Activated naive CD4-positive, alpha-beta T cell treated with anti-CD3 and anti-CD28 coated beads, Interleukin-2, amount 50 U/mL, for 72 hours (primary cell): ENCODE measurements at regions not wholly inside any gene's neighbourhood (a gene's known extent, or its start where the extent isn't known, plus 50 kb on each side); places are given as distances from the start of the nearest gene placed in this dataset.

Experiments
- ATAC-seq, 2 donors: fragments of 150-1000 bp; cut with Tn5 transposase; 2 replicates each; pipeline ENCODE4 v1.10.0; 2021; ENCODE audit warnings: mild to moderate bottlenecking in 2 of 2, moderate library complexity in 2 of 2
- DNase-seq, 2 donors: peaks; one replicate each; pipeline ENCODE4 v3.0.0; 2021 to 2022; ENCODE audit warnings: low spot score in 2 of 2
- H3K27ac Mint-ChIP-seq, 2 donors: one replicate each; pipeline ENCODE4 v1.8.0; 2022; ENCODE audit warnings: mild to moderate bottlenecking in 2 of 2, mixed read lengths in 2 of 2
- H3K36me3 Mint-ChIP-seq, 2 donors: one replicate each; pipeline ENCODE4 v1.8.0; 2022; ENCODE audit warnings: mixed read lengths in 2 of 2
- H3K9me3 Mint-ChIP-seq, 2 donors: one replicate each; pipeline ENCODE4 v1.8.0; 2022; ENCODE audit warnings: mixed read lengths in 2 of 2

DNA sequence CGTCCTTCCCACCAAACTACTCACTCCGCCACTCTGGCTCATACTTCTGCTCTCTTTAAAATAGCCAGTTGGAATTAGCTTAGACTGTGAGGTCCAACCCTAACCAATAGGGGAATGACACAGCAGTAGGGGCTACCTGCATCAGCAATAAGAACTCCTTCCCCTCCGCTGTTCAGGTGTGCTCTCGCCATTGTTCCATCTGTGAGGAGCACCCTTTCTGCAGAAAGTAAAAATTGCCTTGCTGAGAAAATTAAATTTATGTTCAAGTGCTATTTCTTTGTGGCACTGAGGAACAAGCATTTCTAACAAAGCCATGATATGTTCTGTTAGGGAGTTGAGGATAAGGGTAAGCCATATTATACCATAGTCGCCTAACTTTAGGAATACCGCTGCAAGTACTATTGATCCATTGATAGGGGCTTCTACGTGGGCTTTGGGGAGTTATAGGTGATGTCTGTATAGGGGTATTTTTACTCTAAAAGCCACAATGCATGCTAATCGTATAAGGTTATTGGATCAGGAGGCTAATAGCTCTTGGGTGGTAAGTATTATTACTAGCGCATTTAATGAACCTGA is 1269.5 kb downstream of the TYW1 start:
- no peak for ATAC-seq
- peaks cover 31% of the 10 kb centered on the region in 2 donors for H3K9me3 Mint-ChIP-seq
- H3K27ac Mint-ChIP-seq: no peak overlapping the region
- peaks cover 7 to 20% of the 10 kb centered on the region in 2 donors for H3K36me3 Mint-ChIP-seq
- no peak for DNase-seq

GRCh38 chr7:68267486-68267885 is 1270.9 kb downstream of the TYW1 start:
- H3K27ac Mint-ChIP-seq: no peak overlapping the region
- H3K36me3 Mint-ChIP-seq: peaks cover 7 to 20% of the 10 kb centered on the region in 2 donors
- peaks cover 27% of the 10 kb centered on the region in 2 donors for H3K9me3 Mint-ChIP-seq
- DNase-seq: no peak
- ATAC-seq: no peak

GRCh38 chr7:68269405-68269804 is 1272.8 kb downstream of the TYW1 start:
- ATAC-seq (no peak), DNase-seq (no peak)
- H3K36me3 Mint-ChIP-seq: peaks cover 5 to 11% of the 10 kb centered on the region in 2 donors
- H3K27ac Mint-ChIP-seq: no peak overlapping the region
- H3K9me3 Mint-ChIP-seq: peaks cover 19% of the 10 kb centered on the region in 2 donors

GRCh38 chr7:68272507-68272906 is 1275.9 kb downstream of the TYW1 start:
- H3K36me3 Mint-ChIP-seq: no peaks in the 10 kb centered on the region
- H3K9me3 Mint-ChIP-seq: peaks cover 4 to 8% of the 10 kb centered on the region in 2 donors
- ATAC-seq (no peak), DNase-seq (no peak)
- H3K27ac Mint-ChIP-seq: no peak overlapping the region

GRCh38 chr7:68276725-68277124 is 1280.1 kb downstream of the TYW1 start:
- ATAC-seq (no peak), DNase-seq (no peak)
- peaks cover 0 to 9% of the 10 kb centered on the region in 2 donors for H3K36me3 Mint-ChIP-seq
- peaks cover 0 to 8% of the 10 kb centered on the region in 2 donors for H3K9me3 Mint-ChIP-seq
- no peak overlapping the region for H3K27ac Mint-ChIP-seq

DNA sequence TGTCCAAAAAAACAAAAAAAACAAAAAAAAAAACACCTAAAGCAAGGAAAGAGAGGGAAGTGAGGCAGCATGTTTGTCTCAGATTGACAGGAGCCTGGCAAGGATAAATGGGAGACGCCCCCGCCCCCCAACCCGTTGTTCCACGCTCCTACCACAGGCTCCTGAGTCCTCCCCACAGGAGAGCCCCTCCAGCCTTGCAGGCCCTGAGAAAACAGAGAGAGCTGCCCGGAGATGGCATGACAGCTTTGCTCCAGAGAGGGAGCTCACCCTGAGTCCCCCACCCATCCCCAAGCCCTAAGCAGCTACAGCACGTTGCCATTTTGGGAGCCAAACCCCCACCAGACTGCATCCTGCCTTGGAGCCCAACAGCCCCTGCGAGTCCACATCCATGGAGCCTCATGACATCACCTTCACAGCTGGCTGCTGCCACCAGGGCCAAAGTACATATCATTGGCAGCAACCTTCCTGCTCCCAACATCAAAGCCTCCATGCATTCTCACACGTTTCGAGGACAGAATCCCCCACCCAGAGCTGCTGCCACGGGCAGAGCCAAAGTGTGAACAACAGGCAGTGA is 1283.3 kb downstream of the TYW1 start:
- ATAC-seq (no peak), DNase-seq (no peak)
- H3K9me3 Mint-ChIP-seq: peaks cover 17 to 18% of the 10 kb centered on the region in 2 donors
- no peak overlapping the region for H3K27ac Mint-ChIP-seq
- H3K36me3 Mint-ChIP-seq: peaks cover 0 to 16% of the 10 kb centered on the region in 2 donors

DNA sequence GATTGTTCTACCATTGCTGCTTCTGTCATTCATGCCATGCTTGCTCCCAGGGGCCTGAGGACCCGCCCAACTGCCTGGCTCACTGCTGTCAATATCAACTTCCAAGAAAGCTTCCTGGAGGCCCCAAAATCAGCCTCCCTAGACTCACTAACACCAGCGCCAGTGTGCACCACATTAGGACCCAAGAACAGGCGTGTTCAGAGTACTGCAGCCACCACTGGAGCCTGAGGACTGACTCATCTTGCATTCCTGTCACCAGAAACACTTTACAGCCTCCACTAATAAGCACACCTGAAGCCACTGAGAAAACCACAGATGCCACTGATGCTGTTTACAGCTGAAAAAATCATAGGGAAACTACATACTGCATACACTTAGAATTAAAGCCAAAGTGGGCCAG is 1284.3 kb downstream of the TYW1 start:
- peaks cover 23 to 25% of the 10 kb centered on the region in 2 donors for H3K9me3 Mint-ChIP-seq
- no peak overlapping the region for H3K27ac Mint-ChIP-seq
- DNase-seq (no peak), ATAC-seq (no peak)
- H3K36me3 Mint-ChIP-seq: peaks cover 0 to 21% of the 10 kb centered on the region in 2 donors

- H3K27ac Mint-ChIP-seq: no peak overlapping the region
- DNase-seq (no peak), ATAC-seq (no peak)
- H3K9me3 Mint-ChIP-seq: peaks cover 31 to 44% of the 10 kb centered on the region in 2 donors
- H3K36me3 Mint-ChIP-seq: peaks cover 0 to 12% of the 10 kb centered on the region in 2 donors
Observed at GRCh38 chr7:68288144-68288593, 1291.5 kb downstream of the TYW1 start.

DNA sequence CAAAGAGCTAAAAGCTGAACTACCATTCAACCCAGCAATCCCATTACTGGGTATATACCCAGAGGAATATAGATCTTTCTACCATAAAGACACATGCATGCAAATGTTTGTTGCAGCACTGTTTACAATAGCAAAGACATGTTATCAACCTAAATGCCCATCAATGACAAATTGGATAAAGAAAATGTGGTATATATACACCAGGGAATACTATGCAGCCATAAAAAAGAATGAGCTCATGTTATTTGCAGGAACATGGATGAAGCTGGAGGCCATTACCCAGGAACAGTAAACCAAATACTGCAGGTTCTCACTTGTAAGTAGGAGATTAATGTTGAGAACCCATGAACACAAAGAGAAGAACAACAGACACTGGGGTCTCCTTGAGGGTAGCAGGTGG is 1295.1 kb downstream of the TYW1 start:
- Mint-ChIP-seq H3K36me3 (peaks cover 0 to 5% of the 10 kb centered on the region in 2 donors), H3K27ac (no peak overlapping the region), H3K9me3 (peaks cover 26 to 34% of the 10 kb centered on the region in 2 donors)
- DNase-seq (no peak), ATAC-seq (no peak)

DNA sequence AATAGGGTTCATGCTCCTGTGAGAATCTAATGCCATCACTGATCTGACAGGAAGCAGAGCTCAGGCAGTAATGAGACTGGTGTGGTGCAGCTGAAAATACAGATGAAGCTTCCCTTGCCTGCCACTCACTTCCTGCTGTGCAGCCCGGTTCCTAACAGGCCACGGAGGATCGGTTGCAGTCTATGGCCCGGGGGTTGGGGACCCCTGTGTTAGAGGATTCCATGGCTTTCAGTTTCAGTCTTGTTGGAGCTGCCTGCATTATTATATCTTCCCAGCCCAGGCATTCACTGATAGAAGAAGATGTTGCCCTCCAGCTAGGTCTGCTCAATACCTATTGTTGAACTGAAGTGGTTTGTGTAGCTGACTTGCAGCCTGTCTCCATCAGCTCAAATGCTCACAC is 1298.8 kb downstream of the TYW1 start:
- Mint-ChIP-seq H3K9me3 (peaks cover 31 to 36% of the 10 kb centered on the region in 2 donors), H3K27ac (no peak overlapping the region), H3K36me3 (peaks cover 0 to 5% of the 10 kb centered on the region in 2 donors)
- DNase-seq (no peak), ATAC-seq (no peak)

- ATAC-seq: no peak
Observed at GRCh38 chr7:68304536-68304935, 1293.7 kb upstream of the AUTS2 start.

DNA sequence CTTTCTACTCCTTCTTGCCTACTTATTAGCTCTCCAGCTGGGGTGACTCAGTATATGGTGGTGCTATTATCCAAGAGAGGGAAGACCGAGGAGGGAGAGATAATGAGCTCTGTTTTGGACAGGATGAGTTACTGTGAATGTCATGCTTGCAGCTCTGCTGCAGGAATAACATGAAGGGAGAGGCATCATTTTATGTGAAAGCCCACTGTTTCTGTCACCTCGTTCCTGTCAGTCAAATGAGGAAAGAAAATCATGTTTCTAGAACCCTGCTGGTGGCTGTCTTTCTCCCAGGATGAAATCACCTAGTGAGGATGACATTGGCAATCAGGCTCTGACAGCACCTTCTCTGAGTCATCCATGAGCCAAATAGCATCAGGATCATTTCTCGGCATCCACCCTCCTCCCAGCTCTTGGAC is 1291.6 kb upstream of the AUTS2 start:
- ATAC-seq: no peak
- Mint-ChIP-seq H3K27ac (no peak overlapping the region), H3K36me3 (peaks cover 0 to 13% of the 10 kb centered on the region in 2 donors), H3K9me3 (peaks cover 11 to 15% of the 10 kb centered on the region in 2 donors)
- no peak for DNase-seq

More at GRCh38 chr7:68304536-68304935, 1293.7 kb upstream of the AUTS2 start:
- no peak for DNase-seq
- Mint-ChIP-seq H3K36me3 (peaks cover 0 to 6% of the 10 kb centered on the region in 2 donors), H3K9me3 (peaks cover 17 to 20% of the 10 kb centered on the region in 2 donors), H3K27ac (no peak overlapping the region)

DNA sequence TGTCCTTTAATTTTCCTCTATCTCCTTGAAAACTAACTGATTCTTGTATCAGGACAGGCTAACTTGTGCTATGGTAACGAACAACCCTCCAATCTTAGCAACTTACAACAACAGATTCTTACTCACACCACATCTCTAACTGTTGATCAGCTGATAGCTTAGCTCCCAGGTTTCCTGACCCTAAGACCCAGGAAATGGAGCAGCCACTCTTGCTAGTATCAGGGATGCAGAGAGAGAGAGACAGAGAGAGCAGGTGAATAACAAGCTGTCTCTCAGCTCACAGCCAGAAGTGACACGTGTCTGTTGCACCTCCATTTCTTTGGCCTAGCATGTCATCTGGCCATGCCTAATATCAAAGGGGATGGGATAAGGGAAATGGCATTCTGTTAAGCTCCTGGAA is 1289.0 kb upstream of the AUTS2 start:
- Mint-ChIP-seq H3K9me3 (peaks cover 29 to 32% of the 10 kb centered on the region in 2 donors), H3K36me3 (peaks cover 4 to 24% of the 10 kb centered on the region in 2 donors), H3K27ac (no peak overlapping the region)
- DNase-seq (no peak), ATAC-seq (no peak)

GRCh38 chr7:68309806-68310205 is 1288.5 kb upstream of the AUTS2 start:
- H3K27ac Mint-ChIP-seq: no peak overlapping the region
- ATAC-seq (no peak), DNase-seq (no peak)
- peaks cover 4 to 24% of the 10 kb centered on the region in 2 donors for H3K36me3 Mint-ChIP-seq
- H3K9me3 Mint-ChIP-seq: peaks cover 28 to 30% of the 10 kb centered on the region in 2 donors

DNA sequence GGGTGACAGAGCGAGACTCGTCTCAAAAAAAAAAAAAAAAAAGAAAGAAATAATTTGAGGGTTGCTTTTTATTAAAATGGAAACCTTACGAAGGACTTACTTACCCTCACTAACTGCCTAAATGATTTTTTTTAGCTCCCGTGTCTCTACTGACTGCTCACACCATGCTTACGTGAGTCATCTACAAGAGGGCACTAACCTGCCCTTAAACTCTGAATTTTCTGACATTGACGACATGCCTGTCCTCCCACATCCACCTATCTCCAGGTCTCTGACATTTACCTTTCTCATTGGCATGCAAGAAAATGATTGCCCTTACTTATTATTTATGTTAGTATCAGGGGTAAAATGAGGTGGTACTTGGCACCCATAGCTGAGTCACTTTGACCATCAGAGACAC is 1286.3 kb upstream of the AUTS2 start:
- DNase-seq (no peak), ATAC-seq (no peak)
- peaks cover 30 to 36% of the 10 kb centered on the region in 2 donors for H3K9me3 Mint-ChIP-seq
- H3K36me3 Mint-ChIP-seq: peaks cover 4 to 24% of the 10 kb centered on the region in 2 donors
- no peak overlapping the region for H3K27ac Mint-ChIP-seq

DNA sequence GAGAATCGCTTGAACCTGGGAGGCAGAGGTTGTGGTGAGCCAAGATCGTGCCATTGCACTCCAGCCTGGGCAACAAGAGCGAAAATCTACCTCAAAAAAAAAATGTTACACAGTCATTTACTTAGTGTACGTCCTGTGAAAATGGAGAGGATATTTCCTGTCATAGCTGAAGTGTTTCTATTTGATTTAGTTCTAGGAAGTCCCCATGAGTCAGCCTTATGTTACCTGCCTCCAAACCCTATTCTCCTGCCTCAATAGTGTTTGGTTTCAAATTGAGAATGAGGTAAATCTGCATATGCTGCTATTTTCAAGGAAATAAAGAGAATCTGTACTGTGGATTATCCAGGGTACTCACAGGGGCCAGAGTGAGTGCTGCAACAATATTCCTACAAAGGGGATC is 1284.5 kb upstream of the AUTS2 start:
- H3K27ac Mint-ChIP-seq: no peak overlapping the region
- DNase-seq (no peak), ATAC-seq (peak in 1 of 2 donors; percentile 58)
- peaks cover 4 to 24% of the 10 kb centered on the region in 2 donors for H3K36me3 Mint-ChIP-seq
- H3K9me3 Mint-ChIP-seq: peaks cover 26 to 30% of the 10 kb centered on the region in 2 donors

GRCh38 chr7:68314208-68314607 is 1284.1 kb upstream of the AUTS2 start:
- Mint-ChIP-seq H3K9me3 (peaks cover 24 to 30% of the 10 kb centered on the region in 2 donors), H3K36me3 (peaks cover 4 to 22% of the 10 kb centered on the region in 2 donors), H3K27ac (no peak overlapping the region)
- ATAC-seq (no peak), DNase-seq (no peak)

DNA sequence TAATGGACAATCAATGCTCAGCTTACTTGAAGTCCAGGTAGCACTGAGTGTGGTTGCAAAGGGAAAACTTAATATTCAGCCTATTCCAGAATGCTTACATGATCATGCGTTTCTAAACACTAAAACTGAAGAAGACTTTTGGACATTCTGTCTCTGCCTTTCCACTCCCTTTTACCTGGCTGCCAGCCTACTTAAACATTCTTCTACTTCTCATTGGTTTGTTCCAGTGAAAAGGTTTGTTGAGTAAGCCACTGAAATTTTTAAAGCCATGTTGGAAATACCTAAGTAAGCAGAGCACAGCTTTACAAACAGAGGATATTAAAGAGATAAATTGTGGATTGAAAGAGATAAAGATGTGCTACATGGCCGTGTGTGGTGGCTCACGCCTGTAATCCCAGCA is 1280.8 kb upstream of the AUTS2 start:
- no peak for ATAC-seq
- no peak for DNase-seq
- Mint-ChIP-seq H3K36me3 (peaks cover 0 to 6% of the 10 kb centered on the region in 2 donors), H3K27ac (no peak overlapping the region), H3K9me3 (peaks cover 14 to 24% of the 10 kb centered on the region in 2 donors)
